A673 (cell line): ENCODE measurements at regions not wholly inside any gene's neighbourhood (a gene's known extent, or its start where the extent isn't known, plus 50 kb on each side); places are given as distances from the start of the nearest gene placed in this dataset.

Experiments
- BruUV-seq: library from RNA; stranded (reverse); fragments of 400-500 nt; replicated peaks from 2 replicates; lab custom pipeline; 2021; lab: Mats Ljungman, UMichigan
- CTCF ChIA-PET: fragments of 300-600 bp; sonication (Branson Sonifier 250); formaldehyde crosslinking; loops from one replicate; lab custom pipeline; 2022; ENCODE audit warnings: antibody characterized with exemption; lab: Charles Lee
- POLR2A ChIA-PET: fragments of 300-600 bp; sonication (Branson Sonifier 250); formaldehyde crosslinking; loops from one replicate; lab custom pipeline; 2022; ENCODE audit warnings: antibody characterized with exemption; ENCODE audit not compliant: low non-redundant PET; lab: Charles Lee
- DNase-seq: peaks from one replicate; pipeline ENCODE4 v3.0.0-alpha.2; 2015; ENCODE audit warnings: low spot score
- H3K27ac ChIP-seq: fragments of 200-600 bp; sonication (generic); 2 replicates; pipeline ENCODE4 v1.5.1; 2016; ENCODE audit warnings: mixed run types, low read depth, mild to moderate bottlenecking, mixed read lengths, antibody characterized with exemption, low read length; ENCODE audit not compliant: poor library complexity, severe bottlenecking
- H3K27me3 ChIP-seq: fragments of 200-600 bp; sonication (generic); replicated peaks from 2 replicates; pipeline ENCODE4 v1.6.1; 2017; ENCODE audit warnings: mixed run types, low read depth, mild to moderate bottlenecking, mixed read lengths, antibody characterized with exemption, low read length; ENCODE audit not compliant: insufficient read depth, poor library complexity
- H3K36me3 ChIP-seq: fragments of 200-600 bp; sonication (generic); 2 replicates; pipeline ENCODE4 v1.6.1; 2016; ENCODE audit warnings: mixed run types, mild to moderate bottlenecking, mixed read lengths, antibody characterized with exemption, low read length; ENCODE audit not compliant: insufficient read depth, poor library complexity, severe bottlenecking
- H3K4me1 ChIP-seq: fragments of 200-600 bp; sonication (generic); 2 replicates; pipeline ENCODE4 v1.6.1; 2017; ENCODE audit warnings: mixed run types, mild to moderate bottlenecking, mixed read lengths, antibody characterized with exemption, low read length; ENCODE audit not compliant: insufficient read depth, poor library complexity, severe bottlenecking
- H3K4me3 ChIP-seq: fragments of 200-600 bp; sonication (generic); 2 replicates; pipeline ENCODE4 v1.5.1; 2016; ENCODE audit warnings: low read depth, mixed run types, mild to moderate bottlenecking, mixed read lengths, low read length; ENCODE audit not compliant: poor library complexity, severe bottlenecking
- H3K9me3 ChIP-seq: fragments of 200-600 bp; sonication (generic); 2 replicates; pipeline ENCODE4 v1.6.1; 2016; ENCODE audit warnings: mixed run types, low read depth, mild to moderate bottlenecking, mixed read lengths, antibody characterized with exemption, low read length; ENCODE audit not compliant: poor library complexity, severe bottlenecking
- CTCF ChIP-seq: fragments of 300-800, 200-600 bp; sonication (generic); conservative IDR thresholded peaks from 2 replicates; pipeline ENCODE4 v1.5.1; 2017; ENCODE audit warnings: low read depth, mild to moderate bottlenecking, antibody characterized with exemption, low read length, moderate library complexity, mixed read lengths
- EZH2 ChIP-seq: fragments of 200-600 bp; sonication (generic); IDR thresholded peaks from 2 replicates; pipeline ENCODE4 v1.6.1; 2017; ENCODE audit warnings: borderline replicate concordance, low read depth, mild to moderate bottlenecking, mixed read lengths, antibody characterized with exemption, low read length; ENCODE audit not compliant: poor library complexity, severe bottlenecking
- intact Hi-C: fragments of 100-400 bp; cut with micrococcal nuclease; formaldehyde crosslinking; loops from one replicate; pipeline ENCODE4 v1.10.0; 2022; ENCODE audit not compliant: unreplicated experiment

DNA sequence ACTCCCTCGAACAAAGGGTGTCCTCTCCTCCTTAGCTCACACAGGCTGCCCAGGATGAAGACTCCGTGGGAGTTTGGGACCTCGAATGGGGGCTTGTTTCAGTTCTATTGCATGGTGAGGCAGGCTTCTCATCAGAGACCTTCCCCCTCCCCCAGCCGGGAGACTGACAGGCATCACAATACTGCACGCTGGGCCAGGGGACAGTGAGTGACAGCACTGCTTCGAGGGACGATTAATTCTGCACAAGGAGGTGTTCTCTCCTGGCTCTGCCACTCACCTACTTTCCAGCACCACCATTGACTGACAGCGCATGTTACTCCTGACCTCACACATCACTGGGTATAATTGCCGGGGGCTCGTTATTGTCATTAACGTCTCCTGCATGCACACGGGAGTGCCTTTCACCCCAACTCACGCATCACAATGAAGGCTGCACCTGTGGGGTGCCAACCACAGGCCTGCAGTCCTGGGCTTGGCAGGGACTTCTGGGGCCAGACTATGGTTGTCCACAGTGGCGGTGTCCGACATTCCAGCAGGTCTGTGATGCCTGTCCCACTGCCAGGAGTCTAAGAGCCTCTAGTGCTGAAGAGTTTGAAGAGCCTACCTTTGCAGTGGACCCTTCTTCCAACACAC lies 412.2 kb upstream of the TSHZ3 start:
- no peak overlapping the region for H3K27ac ChIP-seq
- ChIA-PET POLR2A (interaction anchor here (0.6 kb wide), 1 partner anchor 488 kb away, joined by 4 read pairs; no protein-coding TSS in a partner anchor), CTCF (no interaction called here)
- H3K4me1 ChIP-seq, result no peaks in the 10 kb centered on the region
- H3K9me3 ChIP-seq, result peaks cover 5% of the 10 kb centered on the region
- no peaks in the 10 kb centered on the region for H3K36me3 ChIP-seq
- no peak for DNase-seq
- H3K27me3 ChIP-seq, result no peaks in the 10 kb centered on the region
- TF ChIP-seq CTCF, result no peak
- TF ChIP-seq EZH2, result no peak
- intact Hi-C loops, result no loop called here
- BruUV-seq, result no TSS peak
- H3K4me3 ChIP-seq, result no peak overlapping the region

GRCh38 chr19:31770223-31770622 lies 421.0 kb upstream of the TSHZ3 start:
- CTCF ChIA-PET, result no interaction called here
- Histone ChIP-seq H3K27me3 (no peaks in the 10 kb centered on the region), H3K9me3 (no peaks in the 10 kb centered on the region), H3K4me3 (no peak overlapping the region), H3K27ac (no peak overlapping the region), H3K4me1 (no peaks in the 10 kb centered on the region), H3K36me3 (no peaks in the 10 kb centered on the region)
- no TSS peak for BruUV-seq
- TF ChIP-seq EZH2 (no peak), CTCF (no peak)
- DNase-seq, result no peak
- intact Hi-C loops, result no loop called here
- POLR2A ChIA-PET, result no interaction called here

GRCh38 chr19:31772915-31773314 lies 423.7 kb upstream of the TSHZ3 start:
- H3K4me3 ChIP-seq, result no peak overlapping the region
- no TSS peak for BruUV-seq
- ChIA-PET POLR2A (no interaction called here), CTCF (no interaction called here)
- H3K9me3 ChIP-seq, result no peaks in the 10 kb centered on the region
- no peak for TF ChIP-seq EZH2
- TF ChIP-seq CTCF, result no peak
- H3K4me1 ChIP-seq, result no peaks in the 10 kb centered on the region
- H3K27me3 ChIP-seq, result no peaks in the 10 kb centered on the region
- intact Hi-C loops, result no loop called here
- DNase-seq, result no peak
- H3K36me3 ChIP-seq, result no peaks in the 10 kb centered on the region
- H3K27ac ChIP-seq, result no peak overlapping the region
